ENCODE measurements at regions not wholly inside any gene's neighbourhood (a gene's known extent, or its start where the extent isn't known, plus 50 kb on each side); places are given as distances from the start of the nearest gene placed in this dataset.

- intact Hi-C loops (cut with DNase I) = no loop called here
- Histone ChIP-seq H3K36me3 (no peaks in the 10 kb centered on the region), H3K4me1 (no peaks in the 10 kb centered on the region), H3K4me3 (no peak overlapping the region), H3K27me3 (no peaks in the 10 kb centered on the region), H3K9me3 (no peaks in the 10 kb centered on the region), H3K27ac (no peak overlapping the region)
- no peak for DNase-seq
- no peak for TF ChIP-seq POLR2A (IDR thresholded peaks at IDR 0.05)
- no peak for TF ChIP-seq CTCF (IDR thresholded peaks at IDR 0.05)
These were observed 134.5 kb downstream of the CNTN3 start for GRCh38 chr3:74479915-74480314.

- WGBS, 2 donors = 79 to 86% methylated on average over 4 of the region's 4 CpGs
- no peaks in the 10 kb centered on the region for H3K27me3 ChIP-seq
- H3K9me3 ChIP-seq = peaks cover 0 to 4% (median 0%) of the 10 kb centered on the region in 3 donors
- TF ChIP-seq POLR2A (IDR thresholded peaks at IDR 0.05) = no peak
- TF ChIP-seq CTCF (IDR thresholded peaks at IDR 0.05) = no peak
- H3K4me1 ChIP-seq = no peaks in the 10 kb centered on the region
- H3K4me3 ChIP-seq = no peak overlapping the region
- no peaks in the 10 kb centered on the region for H3K36me3 ChIP-seq
- no peak for DNase-seq
- intact Hi-C loops (cut with DNase I) = no loop called here
- no peak overlapping the region for H3K27ac ChIP-seq
These were observed 144.1 kb downstream of the CNTN3 start for GRCh38 chr3:74470313-74470712.

- TF ChIP-seq CTCF (IDR thresholded peaks at IDR 0.05) (no peak), POLR2A (IDR thresholded peaks at IDR 0.05) (no peak)
- H3K9me3 ChIP-seq = peaks cover 0 to 3% (median 0%) of the 10 kb centered on the region in 3 donors
- no peak for DNase-seq
- WGBS, 2 donors = 85 to 90% methylated on average over 8 of the region's 8 CpGs
- no peaks in the 10 kb centered on the region for H3K36me3 ChIP-seq
- no peak overlapping the region for H3K4me3 ChIP-seq
- no peaks in the 10 kb centered on the region for H3K4me1 ChIP-seq
- H3K27ac ChIP-seq = no peak overlapping the region
- intact Hi-C loops (cut with DNase I) = no loop called here
- no peaks in the 10 kb centered on the region for H3K27me3 ChIP-seq
These were observed 144.7 kb downstream of the CNTN3 start for GRCh38 chr3:74469713-74470112.

GRCh38 chr3:74469151-74469550 lies 145.3 kb downstream of the CNTN3 start:
- 86 to 93% methylated on average over 3 of the region's 3 CpGs for WGBS, 2 donors
- Histone ChIP-seq H3K4me1 (no peaks in the 10 kb centered on the region), H3K36me3 (no peaks in the 10 kb centered on the region), H3K9me3 (no peaks in the 10 kb centered on the region), H3K4me3 (no peak overlapping the region), H3K27ac (no peak overlapping the region), H3K27me3 (no peaks in the 10 kb centered on the region)
- DNase-seq = no peak
- intact Hi-C loops (cut with DNase I) = no loop called here
- no peak for TF ChIP-seq POLR2A (IDR thresholded peaks at IDR 0.05)
- TF ChIP-seq CTCF (IDR thresholded peaks at IDR 0.05) = no peak

- no peak for DNase-seq
- no peaks in the 10 kb centered on the region for H3K36me3 ChIP-seq
- no peaks in the 10 kb centered on the region for H3K27me3 ChIP-seq
- WGBS, 2 donors = 12 to 19% methylated on average over 4 of the region's 4 CpGs
- H3K4me3 ChIP-seq = no peak overlapping the region
- H3K9me3 ChIP-seq = no peaks in the 10 kb centered on the region
- TF ChIP-seq POLR2A (IDR thresholded peaks at IDR 0.05) = no peak
- no peak for TF ChIP-seq CTCF (IDR thresholded peaks at IDR 0.05)
- H3K4me1 ChIP-seq = no peaks in the 10 kb centered on the region
- no peak overlapping the region for H3K27ac ChIP-seq
- intact Hi-C loops (cut with DNase I) = no loop called here
These were observed 148.6 kb downstream of the CNTN3 start for GRCh38 chr3:74465715-74466410.

Measured in esophagus squamous epithelium (tissue), 5 donors.